Esophagus muscularis mucosa (tissue), 3 donors: ENCODE measurements at regions not wholly inside any gene's neighbourhood (a gene's known extent, or its start where the extent isn't known, plus 50 kb on each side); places are given as distances from the start of the nearest gene placed in this dataset.

Experiments used
- POLR2A ChIP-seq: fragments of 450-650 bp; IDR thresholded peaks from one replicate; pipeline ENCODE4 v1.6.1; 2017; ENCODE audit warnings: antibody characterized with exemption, moderate library complexity, mild to moderate bottlenecking, low read depth
- TF ChIP-seq, protein P1 (sequence below), 3 experiments: fragments of 200-600 bp in 2 of 3; fragments of 450-650 bp in 1 of 3; sonication (generic) in 2 of 3; IDR thresholded peaks; one replicate each; pipeline ENCODE4 v1.5.1; 2017 to 2019; ENCODE audit warnings: antibody characterized with exemption in 3 of 3, mild to moderate bottlenecking in 2 of 3, moderate library complexity in 1 of 3

DNA sequence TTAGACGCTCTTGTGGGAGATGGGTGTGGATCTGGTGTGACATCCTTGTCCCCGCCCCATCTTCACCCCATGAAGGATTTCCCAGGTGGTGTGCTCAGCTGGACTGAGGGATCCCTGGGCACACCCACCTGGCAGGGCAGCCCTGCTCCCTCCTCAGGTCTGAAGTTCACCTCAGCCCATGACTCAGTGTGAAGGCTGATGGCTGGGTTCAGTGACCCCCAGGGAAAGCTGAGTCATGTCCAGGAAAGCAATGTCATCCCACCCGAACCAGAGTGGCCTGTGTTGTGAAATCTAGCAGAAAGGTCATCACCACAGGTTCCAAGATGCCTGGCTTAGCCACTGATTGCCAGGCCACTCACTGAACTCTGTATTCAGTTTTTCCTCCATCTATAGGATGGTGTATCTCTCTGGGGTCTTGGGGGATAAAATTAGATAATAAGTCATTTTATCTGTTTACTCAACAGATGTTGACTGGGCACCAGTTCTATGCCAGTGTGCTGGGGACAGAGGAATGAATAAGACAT lies 97.7 kb upstream of the JUN start:
- TF ChIP-seq, protein P1, sequence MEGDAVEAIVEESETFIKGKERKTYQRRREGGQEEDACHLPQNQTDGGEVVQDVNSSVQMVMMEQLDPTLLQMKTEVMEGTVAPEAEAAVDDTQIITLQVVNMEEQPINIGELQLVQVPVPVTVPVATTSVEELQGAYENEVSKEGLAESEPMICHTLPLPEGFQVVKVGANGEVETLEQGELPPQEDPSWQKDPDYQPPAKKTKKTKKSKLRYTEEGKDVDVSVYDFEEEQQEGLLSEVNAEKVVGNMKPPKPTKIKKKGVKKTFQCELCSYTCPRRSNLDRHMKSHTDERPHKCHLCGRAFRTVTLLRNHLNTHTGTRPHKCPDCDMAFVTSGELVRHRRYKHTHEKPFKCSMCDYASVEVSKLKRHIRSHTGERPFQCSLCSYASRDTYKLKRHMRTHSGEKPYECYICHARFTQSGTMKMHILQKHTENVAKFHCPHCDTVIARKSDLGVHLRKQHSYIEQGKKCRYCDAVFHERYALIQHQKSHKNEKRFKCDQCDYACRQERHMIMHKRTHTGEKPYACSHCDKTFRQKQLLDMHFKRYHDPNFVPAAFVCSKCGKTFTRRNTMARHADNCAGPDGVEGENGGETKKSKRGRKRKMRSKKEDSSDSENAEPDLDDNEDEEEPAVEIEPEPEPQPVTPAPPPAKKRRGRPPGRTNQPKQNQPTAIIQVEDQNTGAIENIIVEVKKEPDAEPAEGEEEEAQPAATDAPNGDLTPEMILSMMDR (IDR thresholded peaks at IDR 0.05): no peak
- no peak for TF ChIP-seq POLR2A
